Heart left ventricle (tissue), 16 donors: ENCODE measurements at regions not wholly inside any gene's neighbourhood (a gene's known extent, or its start where the extent isn't known, plus 50 kb on each side); places are given as distances from the start of the nearest gene placed in this dataset.

Experiments used
- ATAC-seq, 4 donors: fragments of 200-7000 bp; cut with Tn5 transposase; one replicate each; pipeline ENCODE4 v1.9.1; 2020 to 2022; ENCODE audit warnings: moderate library complexity in 4 of 4, mild to moderate bottlenecking in 3 of 4, moderate number of reproducible peaks in 1 of 4
- DNase-seq, 5 donors: peaks; one replicate each; pipeline ENCODE4 v3.0.0-alpha.2; 2020
- H3K27ac ChIP-seq, 12 donors: fragments of 200-600 bp; sonication (generic) in 4 of 12; one replicate each; pipeline versions ENCODE4 v1.5.0 to v1.8.0; 2016 to 2022; ENCODE audit warnings: mild to moderate bottlenecking in 2 of 12
- H3K27me3 ChIP-seq, 9 donors: fragments of 200-600 bp; sonication (generic) in 2 of 9; one replicate each; pipeline versions ENCODE4 v1.5.1 to v1.8.0; 2016 to 2022; ENCODE audit warnings: mild to moderate bottlenecking in 3 of 9
- H3K36me3 ChIP-seq, 9 donors: fragments of 200-600 bp; sonication (generic) in 2 of 9; one replicate each; pipeline versions ENCODE4 v1.5.0 to v1.8.0; 2018 to 2022; ENCODE audit warnings: mild to moderate bottlenecking in 2 of 9
- H3K4me1 ChIP-seq, 12 donors: fragments of 200-600 bp; sonication (generic) in 4 of 12; one replicate each; pipeline versions ENCODE4 v1.5.0 to v1.8.0; 2016 to 2022; ENCODE audit warnings: mild to moderate bottlenecking in 3 of 12
- H3K4me3 ChIP-seq, 12 donors: fragments of 200-600 bp; sonication (generic) in 4 of 12; one replicate each; pipeline versions ENCODE4 v1.5.0 to v1.8.0; 2017 to 2022; ENCODE audit warnings: mild to moderate bottlenecking in 9 of 12, moderate library complexity in 4 of 12
- H3K9me3 ChIP-seq, 12 donors: fragments of 200-600 bp; sonication (generic) in 4 of 12; one replicate each; pipeline versions ENCODE4 v1.5.0 to v1.8.0; 2016 to 2022; ENCODE audit warnings: mild to moderate bottlenecking in 1 of 12
- CTCF ChIP-seq, 12 donors: fragments of 200-600 bp; sonication (generic) in 4 of 12; IDR thresholded peaks; one replicate each; pipeline versions ENCODE4 v1.5.0 to v1.8.0; 2018 to 2022; ENCODE audit warnings: antibody characterized with exemption in 12 of 12, mild to moderate bottlenecking in 5 of 12
- POLR2A ChIP-seq, 2 donors: fragments of 450-650 bp; IDR thresholded peaks; one replicate each; pipeline ENCODE4 v1.6.1; 2017; ENCODE audit warnings: antibody characterized with exemption in 2 of 2, mild to moderate bottlenecking in 2 of 2, moderate library complexity in 2 of 2
- WGBS, 4 donors: extraction: QIAGEN DNeasy Blood & Tissue Kit in 2 of 4; methylation state at CpG; one replicate each; pipeline versions ENCODE4 v1.1.5 to v1.1.7; 2013 to 2018; 5-methylcytosine and 5-hydroxymethylcytosine counted together
- intact Hi-C, 10 donors: fragments of 100-400 bp; cut with DNase I; formaldehyde crosslinking; loops; one replicate each; pipeline versions ENCODE4 v1.11.1 to v1.14.2; 2022
- donor health status: ischemic (EF 13 %, LVEDD 7.1; RV severe dilation, severe dysfunction).
- donor health status: healthy with polysubstance abuse.
- donor health status: DM: no; HTN: yes; CAD: no.
- donor health status: DM: no; HTN: no; CAD: no.
- donor health status: ischemic (EF 25% LVEDD 6.9; RV normal size, moderate dysfunction).
- donor health status: ischemic (EF 25% LVEDD 5.7; RV mildly dilated, moderate dysfunction).
- donor health status: healthy.
- donor health status: DM: yes; HTN: yes; CAD: no.
- donor health status: ischemic (EF 35%, LVEDD 5.7; RV mildly dilated, moderate dysfunction).
- donor health status: nonischemic (EF 11% LVEDD 7.7; RV severe dilation, severe dysfunction).
- donor health status: DM: yes; HTN: yes; CAD: no.
- donor health status: PGD.
- donor health status: ischemic (EF 29% LVEDD 5.4; RV normal size, mild dysfunction).
- donor health status: nonischemic (EF 23%, LVEDD 6.1; RV moderate dilation, normal function).

GRCh38 chr11:116466801-116467200 is 306.0 kb downstream of the BUD13 start:
- ATAC-seq: no peak
- no peak overlapping the region for H3K4me3 ChIP-seq
- no peak overlapping the region for H3K27ac ChIP-seq
- 52 to 71% (median 64%) methylated on average over 6 of the region's 6 CpGs for WGBS, 4 donors
- H3K9me3 ChIP-seq: no peaks in the 10 kb centered on the region
- DNase-seq: no peak
- H3K27me3 ChIP-seq: peaks cover 0 to 9% (median 0%) of the 10 kb centered on the region in 9 donors
- H3K36me3 ChIP-seq: no peaks in the 10 kb centered on the region
- peaks cover 0 to under 1% (median 0%) of the 10 kb centered on the region in 12 donors for H3K4me1 ChIP-seq
- intact Hi-C loops: no loop called here
- TF ChIP-seq CTCF (IDR thresholded peaks at IDR 0.05) (no peak), POLR2A (IDR thresholded peaks at IDR 0.05) (no peak)

GRCh38 chr11:116466191-116466590 is 306.6 kb downstream of the BUD13 start:
- Histone ChIP-seq H3K4me3 (no peak overlapping the region), H3K36me3 (no peaks in the 10 kb centered on the region), H3K27ac (no peak overlapping the region), H3K27me3 (peaks cover 0 to 9% (median 0%) of the 10 kb centered on the region in 9 donors), H3K4me1 (no peaks in the 10 kb centered on the region), H3K9me3 (no peaks in the 10 kb centered on the region)
- TF ChIP-seq CTCF (IDR thresholded peaks at IDR 0.05) (no peak), POLR2A (IDR thresholded peaks at IDR 0.05) (no peak)
- DNase-seq (no peak), ATAC-seq (no peak)
- 90 to 91% (median 91%) methylated on average over 6 of the region's 6 CpGs for WGBS, 4 donors
- intact Hi-C loops: no loop called here

- no peak for TF ChIP-seq CTCF (IDR thresholded peaks at IDR 0.05)
- TF ChIP-seq POLR2A (IDR thresholded peaks at IDR 0.05): no peak
- intact Hi-C loops: no loop called here
These were observed 307.7 kb downstream of the BUD13 start for GRCh38 chr11:116465056-116465455.

GRCh38 chr11:116461789-116462188 is 311.0 kb downstream of the BUD13 start:
- H3K4me1 ChIP-seq: no peaks in the 10 kb centered on the region
- H3K36me3 ChIP-seq: no peaks in the 10 kb centered on the region
- peak overlapping the region in 1 of 12 donors; percentile 51 for H3K27ac ChIP-seq
- DNase-seq (no peak), ATAC-seq (no peak)
- no peak for TF ChIP-seq CTCF (IDR thresholded peaks at IDR 0.05)
- no peak for TF ChIP-seq POLR2A (IDR thresholded peaks at IDR 0.05)
- no peak overlapping the region for H3K4me3 ChIP-seq
- H3K9me3 ChIP-seq: no peaks in the 10 kb centered on the region
- H3K27me3 ChIP-seq: peaks cover 0 to 13% (median 0%) of the 10 kb centered on the region in 9 donors
- 37 to 46% (median 40%) methylated on average over 2 of the region's 2 CpGs for WGBS, 4 donors
- intact Hi-C loops: no loop called here

More at GRCh38 chr11:116465056-116465455, 307.7 kb downstream of the BUD13 start:
- Histone ChIP-seq H3K9me3 (no peaks in the 10 kb centered on the region), H3K4me1 (no peaks in the 10 kb centered on the region), H3K4me3 (no peak overlapping the region), H3K27ac (peak overlapping the region in 1 of 12 donors; percentile 4), H3K36me3 (no peaks in the 10 kb centered on the region), H3K27me3 (peaks cover 0 to 9% (median 0%) of the 10 kb centered on the region in 9 donors)
- DNase-seq: no peak
- no peak for ATAC-seq
- 68 to 73% (median 71%) methylated on average over 4 of the region's 4 CpGs for WGBS, 4 donors
